IPS-NIHi7 (cell line): ENCODE measurements at regions not wholly inside any gene's neighbourhood (a gene's known extent, or its start where the extent isn't known, plus 50 kb on each side); places are given as distances from the start of the nearest gene placed in this dataset.

ENCODE experiments used
- DNase-seq: peaks from one replicate; pipeline ENCODE4 v3.0.0; 2012; ENCODE audit warnings: mixed read lengths; ENCODE audit errors: extremely low spot score

- DNase-seq: no peak
Measured at GRCh38 chr1:175826705-175827104, 83.3 kb upstream of the TNR start.

- peak; percentile 64 for DNase-seq
Measured at GRCh38 chr1:175824079-175824478, 80.7 kb upstream of the TNR start.

- no peak for DNase-seq
Measured at GRCh38 chr1:175823406-175823805, 80.0 kb upstream of the TNR start.

GRCh38 chr1:175822580-175822979 is 79.2 kb upstream of the TNR start:
- DNase-seq: no peak

- DNase-seq: no peak
Measured at GRCh38 chr1:175820456-175821025, 77.1 kb upstream of the TNR start.

- DNase-seq: no peak
Measured at GRCh38 chr1:175818929-175819328, 75.5 kb upstream of the TNR start.

GRCh38 chr1:175817445-175817844 is 74.0 kb upstream of the TNR start:
- no peak for DNase-seq

GRCh38 chr1:175814885-175815284 is 71.5 kb upstream of the TNR start:
- no peak for DNase-seq

GRCh38 chr1:175812936-175813335 is 69.5 kb upstream of the TNR start:
- DNase-seq: no peak

- DNase-seq: no peak
Measured at GRCh38 chr1:175810305-175810704, 66.9 kb upstream of the TNR start.

GRCh38 chr1:175808999-175809398 is 65.6 kb upstream of the TNR start:
- DNase-seq: no peak

GRCh38 chr1:175808573-175808972 is 65.2 kb upstream of the TNR start:
- DNase-seq: no peak

- DNase-seq: no peak
Measured at GRCh38 chr1:175804561-175804960, 61.2 kb upstream of the TNR start.

GRCh38 chr1:175803413-175803812 is 60.0 kb upstream of the TNR start:
- no peak for DNase-seq

- no peak for DNase-seq
Measured at GRCh38 chr1:175802407-175803123, 59.2 kb upstream of the TNR start.

- no peak for DNase-seq
Measured at GRCh38 chr1:175801979-175802378, 58.6 kb upstream of the TNR start.

- peak; percentile 78 for DNase-seq
Measured at GRCh38 chr1:175797576-175797975, 54.2 kb upstream of the TNR start.

- no peak for DNase-seq
Measured at GRCh38 chr1:175794586-175794985, 51.2 kb upstream of the TNR start.

GRCh38 chr1:175793617-175794016 is 50.2 kb upstream of the TNR start:
- no peak for DNase-seq
